Neutrophil (primary cell): ENCODE measurements at regions not wholly inside any gene's neighbourhood (a gene's known extent, or its start where the extent isn't known, plus 50 kb on each side); places are given as distances from the start of the nearest gene placed in this dataset.

Experiments used
- H3K27ac ChIP-seq: fragments of 200-600 bp; sonication (generic); 2 replicates; pipeline ENCODE4 v1.5.1; 2016; ENCODE audit warnings: mild to moderate bottlenecking, moderate library complexity
- H3K27me3 ChIP-seq: fragments of 200-600 bp; sonication (generic); 2 replicates; pipeline ENCODE4 v1.6.0; 2016; ENCODE audit warnings: mild to moderate bottlenecking
- H3K36me3 ChIP-seq: fragments of 200-600 bp; sonication (generic); 2 replicates; pipeline ENCODE4 v1.5.1; 2017
- H3K4me1 ChIP-seq, 2 experiments: fragments of 200-600 bp in 1 of 2; sonication (generic) in 1 of 2; 1 replicate in 1 of 2; 2 replicates in 1 of 2; pipeline versions ENCODE4 v1.5.1 to v1.6.1; 2013 to 2016; ENCODE audit warnings: low read depth in 1 of 2, low read length in 1 of 2, mild to moderate bottlenecking in 1 of 2, moderate library complexity in 1 of 2; ENCODE audit not compliant: control insufficient read depth in 1 of 2, insufficient read depth in 1 of 2
- H3K4me3 ChIP-seq, 2 experiments: fragments of 200-600 bp in 1 of 2; sonication (generic) in 1 of 2; 1 replicate in 1 of 2; 2 replicates in 1 of 2; pipeline ENCODE4 v1.5.1; 2013 to 2016; ENCODE audit warnings: low read depth in 1 of 2, low read length in 1 of 2, mild to moderate bottlenecking in 1 of 2, moderate library complexity in 1 of 2
- H3K9me3 ChIP-seq: fragments of 200-600 bp; sonication (generic); 2 replicates; pipeline ENCODE4 v1.5.1; 2016
- TF ChIP-seq, protein P1 (sequence below): fragments of 200-600 bp; sonication (generic); IDR thresholded peaks from 2 replicates; pipeline ENCODE4 v1.5.1; 2016; ENCODE audit warnings: antibody characterized with exemption

DNA sequence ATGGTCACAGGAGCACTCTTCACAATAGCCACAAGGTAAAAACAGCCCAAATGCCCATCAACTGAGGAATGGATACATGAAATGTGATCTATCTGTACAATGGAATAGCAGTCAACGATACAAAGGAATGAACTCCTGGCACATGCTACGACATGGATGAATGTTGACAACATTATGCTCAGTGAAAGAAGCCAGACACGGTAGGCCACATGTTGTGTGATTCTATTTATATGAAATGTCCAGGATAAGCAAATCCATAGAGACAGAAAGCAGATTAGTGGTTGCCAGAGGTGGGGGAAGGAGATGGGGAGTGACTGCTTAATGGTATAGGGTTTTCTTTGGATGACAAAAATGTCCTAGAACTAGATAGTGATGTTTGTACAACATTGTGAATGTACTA is 58.7 kb upstream of the GPM6B start:
- Histone ChIP-seq H3K27ac (no peak overlapping the region), H3K36me3 (no peaks in the 10 kb centered on the region), H3K4me3 (no peak overlapping the region), H3K9me3 (no peaks in the 10 kb centered on the region), H3K27me3 (no peaks in the 10 kb centered on the region), H3K4me1 (no peaks in the 10 kb centered on the region)
- TF ChIP-seq, protein P1, sequence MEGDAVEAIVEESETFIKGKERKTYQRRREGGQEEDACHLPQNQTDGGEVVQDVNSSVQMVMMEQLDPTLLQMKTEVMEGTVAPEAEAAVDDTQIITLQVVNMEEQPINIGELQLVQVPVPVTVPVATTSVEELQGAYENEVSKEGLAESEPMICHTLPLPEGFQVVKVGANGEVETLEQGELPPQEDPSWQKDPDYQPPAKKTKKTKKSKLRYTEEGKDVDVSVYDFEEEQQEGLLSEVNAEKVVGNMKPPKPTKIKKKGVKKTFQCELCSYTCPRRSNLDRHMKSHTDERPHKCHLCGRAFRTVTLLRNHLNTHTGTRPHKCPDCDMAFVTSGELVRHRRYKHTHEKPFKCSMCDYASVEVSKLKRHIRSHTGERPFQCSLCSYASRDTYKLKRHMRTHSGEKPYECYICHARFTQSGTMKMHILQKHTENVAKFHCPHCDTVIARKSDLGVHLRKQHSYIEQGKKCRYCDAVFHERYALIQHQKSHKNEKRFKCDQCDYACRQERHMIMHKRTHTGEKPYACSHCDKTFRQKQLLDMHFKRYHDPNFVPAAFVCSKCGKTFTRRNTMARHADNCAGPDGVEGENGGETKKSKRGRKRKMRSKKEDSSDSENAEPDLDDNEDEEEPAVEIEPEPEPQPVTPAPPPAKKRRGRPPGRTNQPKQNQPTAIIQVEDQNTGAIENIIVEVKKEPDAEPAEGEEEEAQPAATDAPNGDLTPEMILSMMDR: no peak

DNA sequence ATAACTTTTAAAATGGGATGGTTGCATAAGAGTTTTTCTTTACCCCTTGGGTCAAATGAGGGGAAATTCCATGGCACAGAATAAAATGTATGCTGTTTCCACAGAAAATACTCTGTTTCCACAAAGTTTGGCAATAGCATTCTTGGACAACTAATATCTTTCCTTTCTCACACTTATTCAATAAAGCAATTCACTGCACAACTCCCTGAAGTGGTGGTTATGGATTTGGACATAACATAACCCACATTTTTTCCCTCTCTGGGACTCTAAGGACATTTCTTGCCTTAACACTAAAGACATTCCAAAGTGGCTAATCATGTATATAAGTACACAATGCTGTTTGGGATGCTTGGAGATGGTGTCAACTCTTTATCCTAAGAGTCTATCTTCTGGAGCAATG is 51.7 kb upstream of the GPM6B start:
- TF ChIP-seq, protein P1: no peak

More for the DNA sequence above, 51.7 kb upstream of the GPM6B start:
- no peak overlapping the region for H3K27ac ChIP-seq
- H3K4me1 ChIP-seq: no peaks in the 10 kb centered on the region
- H3K4me3 ChIP-seq: no peak overlapping the region
- H3K9me3 ChIP-seq: no peaks in the 10 kb centered on the region
- no peaks in the 10 kb centered on the region for H3K27me3 ChIP-seq
- H3K36me3 ChIP-seq: no peaks in the 10 kb centered on the region
